Spleen (tissue), 11 donors: ENCODE measurements at regions not wholly inside any gene's neighbourhood (a gene's known extent, or its start where the extent isn't known, plus 50 kb on each side); places are given as distances from the start of the nearest gene placed in this dataset.

Experiments
- DNase-seq: peaks from one replicate; pipeline ENCODE4 v3.0.0-alpha.2; 2020
- H3K27ac ChIP-seq, 8 donors: fragments of 200-600 bp; sonication (generic) in 7 of 8; 1 replicate in 4 of 8; 2 replicates in 4 of 8; pipeline versions ENCODE4 v1.5.0 to v1.8.0; 2016 to 2021; ENCODE audit warnings: inconsistent platforms in 4 of 8, mild to moderate bottlenecking in 4 of 8, moderate library complexity in 1 of 8
- H3K27me3 ChIP-seq, 7 donors: fragments of 200-600 bp; sonication (generic) in 6 of 7; replicated peaks in 1 of 7; 1 replicate in 4 of 7; 2 replicates in 3 of 7; pipeline versions ENCODE4 v1.5.0 to v1.8.0; 2016 to 2021; ENCODE audit warnings: inconsistent platforms in 3 of 7, mild to moderate bottlenecking in 1 of 7
- H3K36me3 ChIP-seq, 6 donors: fragments of 200-600 bp; sonication (generic) in 5 of 6; 1 replicate in 4 of 6; 2 replicates in 2 of 6; pipeline versions ENCODE4 v1.5.0 to v1.8.0; 2016 to 2021; ENCODE audit warnings: inconsistent platforms in 2 of 6
- H3K4me1 ChIP-seq, 6 donors: fragments of 200-600 bp; sonication (generic) in 5 of 6; 1 replicate in 3 of 6; 2 replicates in 3 of 6; pipeline versions ENCODE4 v1.5.0 to v1.8.0; 2016 to 2021; ENCODE audit warnings: inconsistent platforms in 3 of 6
- H3K4me3 ChIP-seq, 8 donors: fragments of 200-600 bp; sonication (generic) in 7 of 8; 1 replicate in 4 of 8; 2 replicates in 4 of 8; pipeline versions ENCODE4 v1.5.0 to v1.8.0; 2016 to 2021; ENCODE audit warnings: inconsistent platforms in 4 of 8, mild to moderate bottlenecking in 4 of 8, moderate library complexity in 2 of 8
- H3K9me3 ChIP-seq, 8 donors: fragments of 200-600 bp; sonication (generic) in 7 of 8; 1 replicate in 4 of 8; 2 replicates in 4 of 8; pipeline versions ENCODE4 v1.5.0 to v1.8.0; 2016 to 2021; ENCODE audit warnings: inconsistent platforms in 4 of 8
- POLR2A ChIP-seq, 3 donors: fragments of 450-650 bp; IDR thresholded peaks; one replicate each; pipeline ENCODE4 v1.5.1; 2017; ENCODE audit warnings: antibody characterized with exemption in 3 of 3, mild to moderate bottlenecking in 1 of 3
- POLR2AphosphoS5 ChIP-seq, 3 donors: sonication (generic); formaldehyde crosslinking; IDR thresholded peaks; one replicate each; pipeline ENCODE4 v1.5.1; 2017; ENCODE audit warnings: antibody characterized with exemption in 3 of 3
- WGBS, 5 donors: extraction: QIAGEN DNeasy Blood & Tissue Kit in 3 of 5; methylation state at CpG; one replicate each; pipeline versions ENCODE4 v1.1.5 to v1.1.7; 2013 to 2018; 5-methylcytosine and 5-hydroxymethylcytosine counted together
- intact Hi-C: fragments of 100-400 bp; cut with DNase I; formaldehyde crosslinking; loops from one replicate; pipeline ENCODE4 v1.15.0; 2023; ENCODE audit warnings: low total_unique reads
- TF ChIP-seq, protein P1 (sequence below), 11 experiments: fragments of 200-600 bp in 7 of 11; fragments of 450-650 bp in 4 of 11; sonication (generic) in 4 of 11; IDR thresholded peaks in 8 of 11; conservative IDR thresholded peaks in 3 of 11; 1 replicate in 7 of 11; 2 replicates in 4 of 11; pipeline versions ENCODE4 v1.4.0 to v1.8.0; 2016 to 2021; ENCODE audit warnings: antibody characterized with exemption in 11 of 11, inconsistent platforms in 4 of 11, mild to moderate bottlenecking in 1 of 11
- donor health status: healthy with polysubstance abuse.
- donor health status: DM: no; HTN: no; CAD: no; lungs with moderate emphysema.
- donor health status: DM: no; HTN: no; CAD: no.
- donor health status: Bipolar disorder and iron deficiency.
- donor health status: healthy.
- donor health status: DM: no; HTN: no; CAD: no.
- donor health status: DM: yes; HTN: yes; CAD: no.

DNA sequence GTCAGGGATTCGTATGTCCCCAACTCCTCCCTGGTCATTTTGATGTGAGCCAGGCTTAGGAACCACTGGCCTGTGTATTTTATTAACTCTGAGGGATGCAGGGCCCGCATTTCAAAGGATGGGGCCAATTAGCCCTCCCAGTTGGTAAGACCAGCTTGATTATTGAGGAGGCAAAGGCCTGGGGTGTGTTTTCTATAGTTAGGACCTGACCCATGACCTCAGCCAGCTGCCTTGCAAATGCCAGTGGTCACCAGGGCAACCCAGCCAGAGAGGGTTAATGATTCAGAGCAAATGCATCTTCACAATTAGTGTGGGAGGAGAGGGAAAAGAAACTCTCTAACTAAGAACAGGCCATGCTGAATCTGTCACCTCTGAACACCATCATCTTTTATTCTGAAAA is 835.4 kb downstream of the MAFB start:
- Histone ChIP-seq H3K27ac (peak overlapping the region in 1 of 8 donors; percentile 7), H3K9me3 (no peaks in the 10 kb centered on the region), H3K4me3 (no peak overlapping the region), H3K36me3 (no peaks in the 10 kb centered on the region), H3K4me1 (peaks cover 0 to 22% (median 14%) of the 10 kb centered on the region in 6 donors), H3K27me3 (no peaks in the 10 kb centered on the region)
- 66 to 80% (median 68%) methylated on average over 2 of the region's 2 CpGs for WGBS, 5 donors
- TF ChIP-seq, protein P1, sequence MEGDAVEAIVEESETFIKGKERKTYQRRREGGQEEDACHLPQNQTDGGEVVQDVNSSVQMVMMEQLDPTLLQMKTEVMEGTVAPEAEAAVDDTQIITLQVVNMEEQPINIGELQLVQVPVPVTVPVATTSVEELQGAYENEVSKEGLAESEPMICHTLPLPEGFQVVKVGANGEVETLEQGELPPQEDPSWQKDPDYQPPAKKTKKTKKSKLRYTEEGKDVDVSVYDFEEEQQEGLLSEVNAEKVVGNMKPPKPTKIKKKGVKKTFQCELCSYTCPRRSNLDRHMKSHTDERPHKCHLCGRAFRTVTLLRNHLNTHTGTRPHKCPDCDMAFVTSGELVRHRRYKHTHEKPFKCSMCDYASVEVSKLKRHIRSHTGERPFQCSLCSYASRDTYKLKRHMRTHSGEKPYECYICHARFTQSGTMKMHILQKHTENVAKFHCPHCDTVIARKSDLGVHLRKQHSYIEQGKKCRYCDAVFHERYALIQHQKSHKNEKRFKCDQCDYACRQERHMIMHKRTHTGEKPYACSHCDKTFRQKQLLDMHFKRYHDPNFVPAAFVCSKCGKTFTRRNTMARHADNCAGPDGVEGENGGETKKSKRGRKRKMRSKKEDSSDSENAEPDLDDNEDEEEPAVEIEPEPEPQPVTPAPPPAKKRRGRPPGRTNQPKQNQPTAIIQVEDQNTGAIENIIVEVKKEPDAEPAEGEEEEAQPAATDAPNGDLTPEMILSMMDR (IDR thresholded peaks at IDR 0.05 in 8 of 11, conservative IDR thresholded peaks at IDR 0.05 in 3 of 11), result no peak
- TF ChIP-seq POLR2AphosphoS5 (IDR thresholded peaks at IDR 0.05), result no peak
- no peak for TF ChIP-seq POLR2A (IDR thresholded peaks at IDR 0.05)
- DNase-seq, result no peak
- intact Hi-C loops, result no loop called here

GRCh38 chr20:39853050-39853449 is 836.0 kb downstream of the MAFB start:
- H3K27ac ChIP-seq, result peak overlapping the region in 1 of 8 donors; percentile 7
- no peaks in the 10 kb centered on the region for H3K27me3 ChIP-seq
- no peak overlapping the region for H3K4me3 ChIP-seq
- TF ChIP-seq POLR2A (IDR thresholded peaks at IDR 0.05) (no peak), POLR2AphosphoS5 (IDR thresholded peaks at IDR 0.05) (no peak)
- TF ChIP-seq, protein P1 (IDR thresholded peaks at IDR 0.05 in 8 of 11, conservative IDR thresholded peaks at IDR 0.05 in 3 of 11), result no peak
- H3K9me3 ChIP-seq, result no peaks in the 10 kb centered on the region
- intact Hi-C loops, result no loop called here
- no peaks in the 10 kb centered on the region for H3K36me3 ChIP-seq
- 54 to 71% (median 69%) methylated on average over 3 of the region's 3 CpGs for WGBS, 5 donors
- no peak for DNase-seq
- peaks cover 0 to 22% (median 14%) of the 10 kb centered on the region in 6 donors for H3K4me1 ChIP-seq

DNA sequence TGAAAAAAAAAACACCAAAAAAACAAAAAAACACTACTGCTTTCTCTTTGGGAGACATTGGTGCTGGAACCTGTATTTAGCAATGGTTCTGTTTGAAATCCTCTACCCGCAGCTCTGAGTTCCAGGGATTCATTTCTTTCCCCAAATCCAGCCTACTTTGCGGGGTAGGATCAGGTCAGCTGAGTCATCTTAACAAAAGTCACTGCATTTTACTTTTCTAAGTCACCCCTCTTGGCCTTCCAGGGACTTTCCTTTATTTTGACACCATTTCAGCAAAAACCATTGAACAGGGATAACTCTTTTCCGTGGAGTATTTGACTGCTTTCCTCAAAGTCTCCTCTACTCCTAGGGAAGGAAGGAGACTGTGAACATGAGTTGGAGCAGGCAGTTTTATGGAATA is 837.6 kb downstream of the MAFB start:
- 74 to 81% (median 78%) methylated on average over 3 of the region's 3 CpGs for WGBS, 5 donors
- no peak for DNase-seq

DNA sequence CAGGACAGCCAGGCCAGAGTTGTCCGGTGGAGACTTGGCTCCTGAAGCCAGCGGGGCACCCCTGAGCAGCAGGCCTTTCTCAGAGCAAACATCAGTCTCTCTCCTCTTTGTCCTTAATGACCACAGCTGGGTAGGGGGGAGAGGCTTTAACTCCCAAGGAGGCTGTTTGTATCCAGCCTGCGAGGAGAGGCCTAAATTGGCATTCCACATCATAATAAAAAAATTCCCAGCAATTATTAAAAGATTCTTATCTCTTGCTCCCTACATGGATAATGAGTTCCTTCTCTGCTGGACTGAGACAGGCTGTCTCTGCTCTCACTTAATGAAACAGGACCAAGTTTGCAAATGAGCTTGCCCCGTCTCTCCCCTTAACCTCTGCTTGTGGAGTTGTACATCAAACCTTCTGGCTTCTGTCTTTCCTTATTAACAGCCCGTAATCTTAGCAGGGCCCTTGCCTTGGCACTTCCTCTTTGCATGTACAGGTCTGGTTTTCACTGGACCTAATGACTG is 838.2 kb downstream of the MAFB start:
- intact Hi-C loops, result no loop called here
- TF ChIP-seq, protein P1 (IDR thresholded peaks at IDR 0.05 in 8 of 11, conservative IDR thresholded peaks at IDR 0.05 in 3 of 11), result no peak
- TF ChIP-seq POLR2AphosphoS5 (IDR thresholded peaks at IDR 0.05) (no peak), POLR2A (IDR thresholded peaks at IDR 0.05) (no peak)
- Histone ChIP-seq H3K4me3 (no peak overlapping the region), H3K36me3 (no peaks in the 10 kb centered on the region), H3K9me3 (no peaks in the 10 kb centered on the region), H3K27ac (peak overlapping the region in 6 of 8 donors; percentile 33 to 57 (median 42)), H3K4me1 (peaks cover 0 to 22% (median 14%) of the 10 kb centered on the region in 6 donors), H3K27me3 (no peaks in the 10 kb centered on the region)
- 48 to 74% (median 68%) methylated on average over 5 of the region's 5 CpGs for WGBS, 5 donors
- DNase-seq, result no peak

More for the DNA sequence above, 837.6 kb downstream of the MAFB start:
- Histone ChIP-seq H3K9me3 (no peaks in the 10 kb centered on the region), H3K4me3 (no peak overlapping the region), H3K27me3 (no peaks in the 10 kb centered on the region), H3K36me3 (no peaks in the 10 kb centered on the region), H3K27ac (peak overlapping the region in 5 of 8 donors; percentile 9 to 47 (median 34)), H3K4me1 (peaks cover 0 to 22% (median 14%) of the 10 kb centered on the region in 6 donors)
- TF ChIP-seq POLR2A (IDR thresholded peaks at IDR 0.05) (no peak), POLR2AphosphoS5 (IDR thresholded peaks at IDR 0.05) (no peak)
- TF ChIP-seq, protein P1 (IDR thresholded peaks at IDR 0.05 in 8 of 11, conservative IDR thresholded peaks at IDR 0.05 in 3 of 11), result no peak
- intact Hi-C loops, result no loop called here
